Lower leg skin (tissue), 3 donors: ENCODE measurements at regions not wholly inside any gene's neighbourhood (a gene's known extent, or its start where the extent isn't known, plus 50 kb on each side); places are given as distances from the start of the nearest gene placed in this dataset.

Experiments
- CTCF ChIP-seq, 3 donors: fragments of 450-650 bp; IDR thresholded peaks; one replicate each; pipeline ENCODE4 v1.5.1; 2016; ENCODE audit warnings: antibody characterized with exemption in 3 of 3, mild to moderate bottlenecking in 3 of 3, moderate library complexity in 2 of 3
- POLR2A ChIP-seq, 2 donors: fragments of 450-650 bp; IDR thresholded peaks; one replicate each; pipeline ENCODE4 v1.6.1; 2016 to 2017; ENCODE audit warnings: antibody characterized with exemption in 2 of 2, mild to moderate bottlenecking in 1 of 2, moderate library complexity in 1 of 2

- TF ChIP-seq CTCF (IDR thresholded peaks at IDR 0.05) (no peak), POLR2A (IDR thresholded peaks at IDR 0.05) (no peak)
These were observed 1246.2 kb downstream of the SLITRK1 start for GRCh38 chr13:82636119-82636518.
